Progenitor cell of endocrine pancreas (in vitro differentiated cells): ENCODE measurements at regions not wholly inside any gene's neighbourhood (a gene's known extent, or its start where the extent isn't known, plus 50 kb on each side); places are given as distances from the start of the nearest gene placed in this dataset.

Experiments used
- DNase-seq: peaks from one replicate; pipeline ENCODE4 v3.0.0; 2021; ENCODE audit warnings: low spot score; ENCODE audit not compliant: unreplicated experiment
- H3K27ac Mint-ChIP-seq: 2 replicates; pipeline ENCODE4 v1.8.0; 2021; ENCODE audit warnings: mild to moderate bottlenecking, moderate library complexity, mixed read lengths
- H3K27me3 Mint-ChIP-seq: 2 replicates; pipeline ENCODE4 v1.8.0; 2021; ENCODE audit warnings: mixed read lengths
- H3K36me3 Mint-ChIP-seq: 2 replicates; pipeline ENCODE4 v1.8.0; 2022; ENCODE audit warnings: mixed read lengths; ENCODE audit not compliant: insufficient read depth
- H3K4me1 Mint-ChIP-seq: 2 replicates; pipeline ENCODE4 v1.8.0; 2021; ENCODE audit warnings: low read depth, mixed read lengths
- H3K4me3 Mint-ChIP-seq: 2 replicates; pipeline ENCODE4 v1.8.0; 2021; ENCODE audit warnings: low read depth, mild to moderate bottlenecking, moderate library complexity, mixed read lengths
- H3K9me3 Mint-ChIP-seq: 2 replicates; pipeline ENCODE4 v1.8.0; 2021; ENCODE audit warnings: low read depth, mixed read lengths
- TF ChIP-seq, protein P1 (sequence below): fragments of 200-600 bp; sonication (generic); IDR thresholded peaks from one replicate; pipeline ENCODE4 v1.5.0; 2021; ENCODE audit warnings: antibody characterized with exemption, mild to moderate bottlenecking; ENCODE audit not compliant: unreplicated experiment

DNA sequence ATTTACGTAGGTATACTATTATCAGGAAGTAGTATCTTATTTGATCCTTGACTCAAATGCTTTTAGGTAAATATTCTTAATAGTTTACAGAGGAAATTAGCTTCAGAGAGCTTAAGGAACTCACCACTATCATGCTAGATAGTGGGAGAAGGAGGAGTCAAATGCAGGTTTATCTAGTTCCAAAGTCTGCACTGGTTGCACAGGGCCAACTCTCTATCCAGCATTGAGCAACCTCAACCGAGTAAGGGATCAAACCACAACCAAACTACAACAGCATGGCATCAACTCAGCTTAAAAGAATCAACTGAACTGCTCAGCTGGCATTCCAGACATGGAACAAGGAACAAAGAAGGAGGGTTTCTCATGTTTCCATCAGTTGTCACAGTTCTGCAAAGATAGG is 306.0 kb downstream of the MAF start:
- H3K4me1 Mint-ChIP-seq, result peaks cover 35% of the 10 kb centered on the region
- H3K27ac Mint-ChIP-seq, result no peak overlapping the region
- H3K36me3 Mint-ChIP-seq, result no peaks in the 10 kb centered on the region
- TF ChIP-seq, protein P1, sequence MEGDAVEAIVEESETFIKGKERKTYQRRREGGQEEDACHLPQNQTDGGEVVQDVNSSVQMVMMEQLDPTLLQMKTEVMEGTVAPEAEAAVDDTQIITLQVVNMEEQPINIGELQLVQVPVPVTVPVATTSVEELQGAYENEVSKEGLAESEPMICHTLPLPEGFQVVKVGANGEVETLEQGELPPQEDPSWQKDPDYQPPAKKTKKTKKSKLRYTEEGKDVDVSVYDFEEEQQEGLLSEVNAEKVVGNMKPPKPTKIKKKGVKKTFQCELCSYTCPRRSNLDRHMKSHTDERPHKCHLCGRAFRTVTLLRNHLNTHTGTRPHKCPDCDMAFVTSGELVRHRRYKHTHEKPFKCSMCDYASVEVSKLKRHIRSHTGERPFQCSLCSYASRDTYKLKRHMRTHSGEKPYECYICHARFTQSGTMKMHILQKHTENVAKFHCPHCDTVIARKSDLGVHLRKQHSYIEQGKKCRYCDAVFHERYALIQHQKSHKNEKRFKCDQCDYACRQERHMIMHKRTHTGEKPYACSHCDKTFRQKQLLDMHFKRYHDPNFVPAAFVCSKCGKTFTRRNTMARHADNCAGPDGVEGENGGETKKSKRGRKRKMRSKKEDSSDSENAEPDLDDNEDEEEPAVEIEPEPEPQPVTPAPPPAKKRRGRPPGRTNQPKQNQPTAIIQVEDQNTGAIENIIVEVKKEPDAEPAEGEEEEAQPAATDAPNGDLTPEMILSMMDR, result no peak
- H3K9me3 Mint-ChIP-seq, result no peaks in the 10 kb centered on the region
- H3K4me3 Mint-ChIP-seq, result no peak overlapping the region
- DNase-seq, result no peak
- peaks cover 3% of the 10 kb centered on the region for H3K27me3 Mint-ChIP-seq

DNA sequence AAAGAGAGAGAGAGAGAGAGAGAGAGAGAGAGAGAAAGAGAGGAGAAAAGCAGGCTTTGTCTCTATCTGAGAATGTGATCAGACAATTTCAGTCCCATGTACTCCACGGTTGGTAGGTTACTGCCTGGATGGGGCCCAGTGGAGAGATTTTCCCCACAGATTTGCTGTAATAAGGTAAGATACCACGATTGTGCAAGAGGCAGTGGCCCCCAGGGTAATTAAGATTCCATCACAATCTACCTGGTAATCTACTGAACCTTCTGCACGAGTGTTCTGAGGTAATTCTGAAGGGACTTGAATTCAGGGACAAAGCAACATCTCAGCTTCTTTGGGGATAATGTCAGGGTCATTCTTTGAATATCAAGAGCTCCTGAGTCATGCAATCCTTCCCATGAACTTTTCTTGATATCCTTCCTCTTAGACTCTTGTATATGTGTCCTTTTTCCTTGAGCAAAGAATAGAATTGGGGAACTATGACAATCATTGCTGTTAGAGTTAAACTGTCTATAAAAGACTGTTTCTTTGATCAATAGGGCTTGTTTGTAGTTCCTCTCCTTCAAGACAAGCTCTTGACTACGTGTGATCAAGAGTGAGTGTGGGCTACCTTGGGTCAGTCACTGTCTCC is 306.6 kb downstream of the MAF start:
- TF ChIP-seq, protein P1, result no peak
- no peak for DNase-seq
- no peaks in the 10 kb centered on the region for H3K36me3 Mint-ChIP-seq
- H3K4me1 Mint-ChIP-seq, result peaks cover 28% of the 10 kb centered on the region
- peaks cover 3% of the 10 kb centered on the region for H3K27me3 Mint-ChIP-seq
- no peak overlapping the region for H3K27ac Mint-ChIP-seq
- H3K4me3 Mint-ChIP-seq, result no peak overlapping the region
- no peaks in the 10 kb centered on the region for H3K9me3 Mint-ChIP-seq

DNA sequence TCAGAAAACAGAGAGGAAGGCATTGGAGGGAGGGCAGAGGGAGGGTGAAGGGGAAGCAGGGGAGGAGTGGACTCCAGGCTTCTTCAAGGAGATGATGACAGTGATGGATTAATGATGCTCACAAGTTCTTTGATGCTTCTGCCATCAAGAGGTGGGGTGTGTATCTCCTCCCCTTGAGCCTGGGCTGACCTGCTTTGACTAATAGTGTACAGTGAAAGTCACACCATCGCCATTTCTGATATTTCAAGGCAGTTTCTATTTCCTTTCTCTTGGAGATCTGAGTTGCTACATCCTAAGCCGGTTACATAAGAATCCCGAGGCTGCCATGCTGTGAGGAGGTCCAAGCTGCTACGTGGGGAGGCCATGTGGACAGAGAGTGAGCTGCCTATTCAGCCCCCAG is 312.5 kb downstream of the MAF start:
- Mint-ChIP-seq H3K9me3 (no peaks in the 10 kb centered on the region), H3K27me3 (peaks cover 3% of the 10 kb centered on the region), H3K36me3 (no peaks in the 10 kb centered on the region), H3K4me1 (peaks cover 11% of the 10 kb centered on the region), H3K27ac (no peak overlapping the region), H3K4me3 (no peak overlapping the region)
- DNase-seq, result no peak
- TF ChIP-seq, protein P1, result no peak

DNA sequence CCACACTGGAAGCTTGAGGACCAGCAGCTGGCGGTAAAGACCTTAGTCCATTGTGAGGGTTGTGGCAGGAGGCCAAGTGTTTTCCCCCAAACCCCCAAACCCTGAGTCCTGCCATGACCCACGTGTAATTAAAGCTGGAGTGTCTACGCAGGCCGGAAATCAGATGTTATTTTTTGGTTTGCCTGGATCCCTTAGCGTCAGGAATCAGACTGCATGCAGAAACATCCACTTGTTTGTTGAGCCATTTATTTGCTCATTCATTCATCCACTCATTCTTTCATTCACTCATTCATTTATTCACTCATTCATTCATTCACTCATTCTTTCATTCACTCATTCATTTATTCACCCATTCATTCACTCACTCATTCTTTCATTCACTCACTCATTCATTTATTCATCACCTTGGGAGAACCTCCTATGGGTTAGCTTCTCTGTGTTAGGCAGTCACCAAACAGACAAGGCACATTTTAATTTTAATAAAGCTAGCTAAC is 313.1 kb downstream of the MAF start:
- Mint-ChIP-seq H3K27ac (no peak overlapping the region), H3K27me3 (peaks cover 7% of the 10 kb centered on the region), H3K9me3 (no peaks in the 10 kb centered on the region), H3K4me3 (no peak overlapping the region), H3K4me1 (peaks cover 11% of the 10 kb centered on the region), H3K36me3 (no peaks in the 10 kb centered on the region)
- no peak for DNase-seq
- TF ChIP-seq, protein P1, result no peak

DNA sequence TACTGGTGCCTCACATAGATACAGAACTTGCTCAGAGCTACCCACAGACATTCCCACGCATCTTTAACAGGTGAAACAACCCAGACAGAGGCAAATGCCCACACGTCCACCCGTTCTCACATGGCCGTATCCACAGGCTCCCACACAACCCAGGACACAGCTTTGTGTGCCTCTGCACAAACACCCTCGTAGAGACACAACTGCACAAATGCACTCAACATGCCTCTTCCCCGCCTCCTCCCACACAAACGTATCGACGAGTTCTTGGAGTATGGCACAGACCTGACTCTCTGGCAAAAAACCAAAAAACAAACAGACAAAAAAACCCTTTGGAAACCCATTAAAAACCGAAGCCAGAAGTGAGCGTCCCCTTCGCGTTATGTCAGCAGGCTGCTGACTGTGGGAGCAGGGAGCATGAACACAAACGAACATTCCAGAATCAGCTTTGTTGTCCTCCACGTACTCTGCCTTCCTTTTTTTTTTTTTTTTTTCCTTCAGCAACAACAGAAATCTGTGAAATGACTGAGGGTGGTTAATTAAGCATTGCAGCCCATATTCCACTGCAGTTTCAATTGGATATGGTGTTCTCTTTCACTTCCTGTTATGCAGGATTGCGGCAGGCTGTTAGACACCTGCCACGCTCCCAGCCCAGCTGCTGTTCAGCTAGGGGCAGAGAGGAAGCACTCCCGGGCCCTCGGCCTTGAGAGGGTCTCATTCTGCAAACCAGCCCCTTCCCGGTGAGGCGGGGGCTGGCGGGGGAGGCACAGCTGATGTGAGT is 313.7 kb downstream of the MAF start:
- Mint-ChIP-seq H3K27me3 (peaks cover 7% of the 10 kb centered on the region), H3K27ac (peak overlapping the region; percentile 26), H3K4me3 (no peak overlapping the region), H3K36me3 (no peaks in the 10 kb centered on the region), H3K4me1 (peaks cover 11% of the 10 kb centered on the region), H3K9me3 (no peaks in the 10 kb centered on the region)
- TF ChIP-seq, protein P1, result no peak
- DNase-seq, result no peak
